IMR-90 (cell line): ENCODE measurements at regions not wholly inside any gene's neighbourhood (a gene's known extent, or its start where the extent isn't known, plus 50 kb on each side); places are given as distances from the start of the nearest gene placed in this dataset.

Experiments used
- ATAC-seq: fragments of 200-7000 bp; cut with Tn5 transposase; 2 replicates; pipeline ENCODE4 v1.9.1; 2020; ENCODE audit warnings: low read depth, mild to moderate bottlenecking, moderate library complexity
- BruUV-seq: library from RNA; stranded (reverse); fragments of 400-500 nt; replicated peaks from 2 replicates; lab custom pipeline; 2021; lab: Mats Ljungman, UMichigan
- CTCF ChIA-PET: fragments of 300-600 bp; formaldehyde crosslinking; extraction: SDS; loops from one replicate; lab custom pipeline; 2021; ENCODE audit warnings: antibody characterized with exemption; lab: Yijun Ruan, JAX
- POLR2A ChIA-PET: fragments of 300-600 bp; sonication (Branson Sonifier 250); formaldehyde crosslinking; loops from one replicate; lab custom pipeline; 2022; ENCODE audit warnings: antibody characterized with exemption; ENCODE audit not compliant: unreplicated experiment; lab: Charles Lee
- DNase-seq: peaks from one replicate; pipeline ENCODE4 v3.0.0; 2013
- H2AFZ ChIP-seq: replicated peaks from 2 replicates; pipeline ENCODE3; 2013; ENCODE audit warnings: low read length, mild to moderate bottlenecking; ENCODE audit not compliant: poor library complexity
- H2AK5ac ChIP-seq: 2 replicates; pipeline ENCODE4 v1.6.1; 2013; ENCODE audit warnings: low read depth, low read length, inconsistent platforms
- H2AK9ac ChIP-seq: replicated peaks from 2 replicates; pipeline ENCODE3; 2013; ENCODE audit warnings: mild to moderate bottlenecking, low read depth, low read length, moderate library complexity; ENCODE audit not compliant: poor library complexity
- H2BK120ac ChIP-seq: 2 replicates; pipeline ENCODE4 v1.6.1; 2013; ENCODE audit warnings: low read depth, low read length, inconsistent platforms
- H2BK15ac ChIP-seq: 3 replicates; pipeline ENCODE4 v1.6.1; 2013; ENCODE audit warnings: low read depth, low read length, inconsistent platforms
- H2BK20ac ChIP-seq: 2 replicates; pipeline ENCODE4 v1.6.1; 2013; ENCODE audit warnings: low read depth, mild to moderate bottlenecking, inconsistent platforms, low read length, moderate library complexity
- H2BK5ac ChIP-seq: 2 replicates; pipeline ENCODE4 v1.6.1; 2013; ENCODE audit warnings: mild to moderate bottlenecking, low read depth, low read length, inconsistent platforms; ENCODE audit not compliant: poor library complexity, severe bottlenecking
- H3K14ac ChIP-seq: replicated peaks from 2 replicates; pipeline ENCODE4 v1.6.1; 2013; ENCODE audit warnings: low read depth, low read length, inconsistent platforms
- H3K18ac ChIP-seq: 2 replicates; pipeline ENCODE4 v1.6.1; 2013; ENCODE audit warnings: low read depth, low read length, control low read depth
- H3K23ac ChIP-seq: 2 replicates; pipeline ENCODE4 v1.6.1; 2013; ENCODE audit warnings: low read depth, low read length, inconsistent platforms
- H3K27ac ChIP-seq: 2 replicates; pipeline ENCODE4 v1.5.1; 2013; ENCODE audit warnings: mild to moderate bottlenecking, control low read depth, low read length; ENCODE audit not compliant: insufficient read depth
- H3K27me3 ChIP-seq: 2 replicates; pipeline ENCODE4 v1.6.1; 2013; ENCODE audit warnings: low read length; ENCODE audit not compliant: control insufficient read depth, insufficient read depth
- H3K36me3 ChIP-seq: 2 replicates; pipeline ENCODE4 v1.6.1; 2013; ENCODE audit warnings: low read length, mixed read lengths; ENCODE audit not compliant: control insufficient read depth, insufficient read depth
- H3K4ac ChIP-seq: 2 replicates; pipeline ENCODE4 v1.6.1; 2013; ENCODE audit warnings: low read depth, low read length, inconsistent platforms
- H3K4me1 ChIP-seq: 2 replicates; pipeline ENCODE4 v1.6.1; 2013; ENCODE audit warnings: low read length, mixed read lengths; ENCODE audit not compliant: control insufficient read depth, insufficient read depth
- H3K4me2 ChIP-seq: 2 replicates; pipeline ENCODE4 v1.6.1; 2013; ENCODE audit warnings: low read depth, mild to moderate bottlenecking, control low read depth, low read length, moderate library complexity
- H3K4me3 ChIP-seq: 2 replicates; pipeline ENCODE4 v1.5.1; 2013; ENCODE audit warnings: low read depth, mild to moderate bottlenecking, control low read depth, low read length, moderate library complexity; ENCODE audit not compliant: insufficient read depth
- H3K56ac ChIP-seq: 2 replicates; pipeline ENCODE4 v1.6.1; 2013; ENCODE audit warnings: low read length, inconsistent platforms; ENCODE audit not compliant: insufficient read depth; ENCODE audit errors: extremely low read depth
- H3K79me1 ChIP-seq, 2 experiments: 2 replicates each; pipeline ENCODE4 v1.6.1; 2013; ENCODE audit warnings: low read length in 2 of 2, inconsistent platforms in 1 of 2, low read depth in 1 of 2
- H3K9ac ChIP-seq: 2 replicates; pipeline ENCODE4 v1.6.1; 2013; ENCODE audit warnings: low read depth, low read length, control low read depth
- H3K9me1 ChIP-seq: 2 replicates; pipeline ENCODE4 v1.6.1; 2013; ENCODE audit warnings: low read length, inconsistent platforms; ENCODE audit not compliant: insufficient read depth
- H3K9me3 ChIP-seq: 2 replicates; pipeline ENCODE4 v1.6.1; 2013; ENCODE audit warnings: low read length; ENCODE audit not compliant: control insufficient read depth, insufficient read depth
- H4K20me1 ChIP-seq: 2 replicates; pipeline ENCODE4 v1.6.1; 2013; ENCODE audit warnings: low read length, inconsistent platforms; ENCODE audit not compliant: insufficient read depth
- H4K5ac ChIP-seq: 2 replicates; pipeline ENCODE4 v1.6.1; 2013; ENCODE audit warnings: mild to moderate bottlenecking, low read depth, low read length, control low read depth
- H4K8ac ChIP-seq, 2 experiments: 2 replicates each; pipeline ENCODE4 v1.6.1; 2013; ENCODE audit warnings: low read depth in 2 of 2, low read length in 2 of 2, control low read depth in 1 of 2, inconsistent platforms in 1 of 2
- H4K91ac ChIP-seq: 2 replicates; pipeline ENCODE4 v1.6.1; 2013; ENCODE audit warnings: low read depth, low read length, inconsistent platforms; ENCODE audit not compliant: insufficient read depth
- BHLHE40 ChIP-seq: fragments of 150-350 bp; IDR thresholded peaks from 2 replicates; pipeline ENCODE4 v1.6.1; 2016; ENCODE audit warnings: mild to moderate bottlenecking, low read depth, low read length
- CEBPB ChIP-seq: IDR thresholded peaks from 2 replicates; pipeline ENCODE4 v1.6.1; 2012; ENCODE audit warnings: low read depth, low read length, improper control_type of control experiment
- CHD1 ChIP-seq: IDR thresholded peaks from 2 replicates; pipeline ENCODE4 v1.6.1; 2012; ENCODE audit warnings: low read depth, low read length, improper control_type of control experiment
- CTCF ChIP-seq: conservative IDR thresholded peaks from 2 replicates; pipeline ENCODE4 v1.5.1; 2012; ENCODE audit warnings: mild to moderate bottlenecking, low read depth, low read length, improper control_type of control experiment
- ELK1 ChIP-seq: fragments of 150-350 bp; IDR thresholded peaks from 2 replicates; pipeline ENCODE4 v1.6.1; 2016; ENCODE audit warnings: low read depth, mild to moderate bottlenecking, low read length, moderate library complexity, borderline replicate concordance
- FOS ChIP-seq: fragments of 150-350 bp; IDR thresholded peaks from 2 replicates; pipeline ENCODE4 v1.6.1; 2016; ENCODE audit warnings: low read depth, low read length
- MAFK ChIP-seq: IDR thresholded peaks from 2 replicates; pipeline ENCODE4 v1.6.1; 2012; ENCODE audit warnings: low read depth, low read length, improper control_type of control experiment
- MAZ ChIP-seq: IDR thresholded peaks from 2 replicates; pipeline ENCODE4 v1.6.1; 2012; ENCODE audit warnings: low read depth, mild to moderate bottlenecking, low read length, improper control_type of control experiment, moderate library complexity, borderline replicate concordance
- MXI1 ChIP-seq: IDR thresholded peaks from 2 replicates; pipeline ENCODE4 v1.6.1; 2012; ENCODE audit warnings: low read depth, mild to moderate bottlenecking, low read length, moderate library complexity, borderline replicate concordance
- NFE2L2 ChIP-seq: fragments of 150-350 bp; IDR thresholded peaks from 2 replicates; pipeline ENCODE4 v1.6.1; 2016; ENCODE audit warnings: low read depth, mild to moderate bottlenecking, low read length
- POLR2A ChIP-seq: IDR thresholded peaks from 2 replicates; pipeline ENCODE4 v1.6.1; 2012; ENCODE audit warnings: mild to moderate bottlenecking, low read depth, low read length
- RAD21 ChIP-seq: IDR thresholded peaks from 2 replicates; pipeline ENCODE4 v1.6.1; 2012; ENCODE audit warnings: low read length, improper control_type of control experiment
- RCOR1 ChIP-seq: IDR thresholded peaks from 2 replicates; pipeline ENCODE4 v1.6.1; 2012; ENCODE audit warnings: mild to moderate bottlenecking, low read length, improper control_type of control experiment; ENCODE audit not compliant: insufficient replicate concordance
- RFX5 ChIP-seq: IDR thresholded peaks from 2 replicates; pipeline ENCODE4 v1.8.0; 2012; ENCODE audit warnings: low read depth, mild to moderate bottlenecking, low read length, moderate library complexity
- SMC3 ChIP-seq: fragments of 150-350 bp; IDR thresholded peaks from 2 replicates; pipeline ENCODE4 v1.6.1; 2016; ENCODE audit warnings: low read depth, mild to moderate bottlenecking, antibody characterized with exemption, low read length, moderate library complexity
- USF2 ChIP-seq: fragments of 150-350 bp; IDR thresholded peaks from 2 replicates; pipeline ENCODE4 v1.6.1; 2017; ENCODE audit warnings: mild to moderate bottlenecking, antibody characterized with exemption, low read length, low read depth
- WGBS, 2 experiments: methylation state at CpG; one replicate each; pipeline versions ENCODE4 v1.1.5 to v1.1.7; 2013; ENCODE audit warnings: missing lambda C conversion rate in 2 of 2; ENCODE audit not compliant: insufficient read length in 1 of 2; ENCODE audit errors: extremely low coverage in 2 of 2; 5-methylcytosine and 5-hydroxymethylcytosine counted together
- dilution Hi-C: fragments of 300-500 bp; cut with HindIII; formaldehyde crosslinking; loops from one replicate; pipeline ENCODE4 v1.14.3; 2018; ENCODE audit warnings: low sequenced_read_pairs; ENCODE audit not compliant: unreplicated experiment
- in situ Hi-C: fragments of 300-500 bp; cut with MboI; formaldehyde crosslinking; loops from 3 replicates; pipeline ENCODE4 v1.14.3; 2019; ENCODE audit warnings: low sequenced_read_pairs, inconsistent platforms, mixed read lengths
- intact Hi-C: fragments of 100-400 bp; cut with micrococcal nuclease; formaldehyde crosslinking; loops from 2 replicates; pipeline ENCODE4 v1.10.0; 2022

GRCh38 chr2:216294305-216294704 is 78.0 kb downstream of the MARCHF4 start:
- Histone ChIP-seq H3K9ac (no peak overlapping the region), H4K8ac (no peak overlapping the region), H2AFZ (no peak overlapping the region), H3K18ac (no peak overlapping the region), H3K4me3 (no peak overlapping the region), H2AK9ac (no peak overlapping the region), H3K23ac (no peak overlapping the region), H3K4me2 (no peak overlapping the region), H4K5ac (no peak overlapping the region), H3K4me1 (peaks cover 5% of the 10 kb centered on the region), H3K4ac (no peak overlapping the region), H2BK20ac (no peak overlapping the region), H3K27me3 (no peaks in the 10 kb centered on the region), H3K79me1 (peaks cover 17 to 32% of the 10 kb centered on the region in 2 experiments), H2BK15ac (no peak overlapping the region), H3K36me3 (no peaks in the 10 kb centered on the region), H2AK5ac (no peak overlapping the region), H3K9me1 (peaks cover 11% of the 10 kb centered on the region; the same call in 1 of the 2 replicates), H3K27ac (no peak overlapping the region), H3K9me3 (no peaks in the 10 kb centered on the region), H3K56ac (no peak overlapping the region), H3K14ac (no peak overlapping the region), H4K91ac (no peak overlapping the region), H4K20me1 (no peaks in the 10 kb centered on the region), H2BK5ac (no peak overlapping the region), H2BK120ac (no peak overlapping the region)
- dilution Hi-C loops: no loop called here
- ATAC-seq: no peak
- WGBS, 2 experiments: no CpG with 5 or more reads among the region's 2 CpGs
- BruUV-seq: no TSS peak
- intact Hi-C loops: no loop called here
- in situ Hi-C loops: no loop called here
- no peak for DNase-seq
- POLR2A ChIA-PET: no interaction called here
- CTCF ChIA-PET: interaction anchor here (0.7 kb wide), 1 partner anchor 22 kb away, joined by 3 read pairs; no protein-coding TSS in a partner anchor
- no peak for TF ChIP-seq BHLHE40
- no peak for TF ChIP-seq SMC3
- TF ChIP-seq RCOR1: no peak
- TF ChIP-seq POLR2A: no peak
- no peak for TF ChIP-seq MAFK
- TF ChIP-seq NFE2L2: no peak
- no peak for TF ChIP-seq CHD1
- no peak for TF ChIP-seq ELK1
- TF ChIP-seq CTCF: no peak
- TF ChIP-seq MXI1: no peak
- no peak for TF ChIP-seq FOS
- no peak for TF ChIP-seq USF2
- no peak for TF ChIP-seq RFX5
- TF ChIP-seq MAZ: no peak
- no peak for TF ChIP-seq RAD21
- no peak for TF ChIP-seq CEBPB
